ENCODE measurements at regions not wholly inside any gene's neighbourhood (a gene's known extent, or its start where the extent isn't known, plus 50 kb on each side); places are given as distances from the start of the nearest gene placed in this dataset.
A peak's percentile ranks its signal among the peaks of the same experiment; 100 is the strongest.

GRCh38 chr6:6851059-6851948 is 256.5 kb upstream of the RREB1 start (continued):
- TF ChIP-seq HOXB6 (CRISPR knock-in tag; IDR thresholded peaks at IDR 0.05; ENCODE audit: borderline replicate concordance) = no peak
- TF ChIP-seq CXXC5 (CRISPR knock-in tag; IDR thresholded peaks at IDR 0.05) = peak; percentile 42; the same call in 1 of the 2 replicates
- TF ChIP-seq TCF7 (IDR thresholded peaks at IDR 0.05; ENCODE audit: borderline replicate concordance) = no peak
- TF ChIP-seq PKNOX1 (IDR thresholded peaks at IDR 0.05) = no peak; the same call in 1 of the 2 replicates
- no peak for TF ChIP-seq CHD7 (IDR thresholded peaks at IDR 0.05; ENCODE audit: low read depth, low read length)
- no peak for TF ChIP-seq ZNF764 (CRISPR knock-in tag; IDR thresholded peaks at IDR 0.05; ENCODE audit: low read depth)
- TF ChIP-seq NFRKB (IDR thresholded peaks at IDR 0.05; ENCODE audit: low read depth) = peak; percentile 59; the same call in 1 of the 2 replicates
- TF ChIP-seq ELK1 (CRISPR knock-in tag; IDR thresholded peaks at IDR 0.05) = no peak
- TF ChIP-seq ZBTB7A (IDR thresholded peaks at IDR 0.05; ENCODE audit: borderline replicate concordance, control insufficient read depth, low read depth, low read length) = no peak
- TF ChIP-seq ZNF445 (CRISPR knock-in tag; IDR thresholded peaks at IDR 0.05; ENCODE audit: low read depth) = no peak
- no peak for TF ChIP-seq ZNF280A (IDR thresholded peaks at IDR 0.05; ENCODE audit: low read depth, partially characterized antibody)
- no peak for TF ChIP-seq PRMT5 (CRISPR knock-in tag; IDR thresholded peaks at IDR 0.05)

Measured in K562 (cell line).